ENCODE measurements at regions not wholly inside any gene's neighbourhood (a gene's known extent, or its start where the extent isn't known, plus 50 kb on each side); places are given as distances from the start of the nearest gene placed in this dataset.

DNA sequence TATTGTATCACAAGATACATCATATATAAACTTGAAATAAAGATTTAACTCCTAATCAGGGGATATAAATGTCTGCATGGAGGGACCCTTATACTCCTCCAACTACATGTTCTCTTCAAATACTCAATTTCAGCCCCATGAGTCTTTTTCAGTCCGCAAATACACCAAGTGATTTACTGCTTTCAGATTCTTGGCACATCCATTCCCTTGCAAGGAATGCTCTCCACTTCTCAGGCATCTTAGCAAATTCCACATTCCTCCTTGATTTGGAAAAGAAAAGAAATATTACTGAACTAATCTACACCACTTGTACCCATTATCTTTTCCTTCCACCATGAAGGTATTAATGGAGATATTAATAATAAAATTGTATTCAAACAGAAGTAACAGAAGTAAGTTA lies 999.4 kb upstream of the GJE1 start:
- Histone ChIP-seq H3K27me3 (ENCODE audit: low read depth, low read length) (no peaks in the 10 kb centered on the region), H3K27ac (ENCODE audit: low read length) (no peak overlapping the region), H3K36me3 (ENCODE audit: control insufficient read depth in 1 of 2, insufficient read depth in 2 of 2, low read length in 2 of 2) (no peaks in the 10 kb centered on the region), H3K4me3 (ENCODE audit: low read depth in 1 of 2, low read length in 2 of 2) (no peak overlapping the region), H3K9me3 (ENCODE audit: control insufficient read depth in 1 of 2, low read length in 2 of 2) (no peaks in the 10 kb centered on the region), H3K4me1 (ENCODE audit: control insufficient read depth in 1 of 2, insufficient read depth in 2 of 2, low read length in 2 of 2) (no peaks in the 10 kb centered on the region)

- Histone ChIP-seq H3K27ac (ENCODE audit: low read length) (no peak overlapping the region), H3K27me3 (ENCODE audit: low read depth, low read length) (no peaks in the 10 kb centered on the region), H3K4me3 (ENCODE audit: low read depth in 1 of 2, low read length in 2 of 2) (no peak overlapping the region), H3K9me3 (ENCODE audit: control insufficient read depth in 1 of 2, low read length in 2 of 2) (no peaks in the 10 kb centered on the region), H3K36me3 (ENCODE audit: control insufficient read depth in 1 of 2, insufficient read depth in 2 of 2, low read length in 2 of 2) (no peaks in the 10 kb centered on the region), H3K4me1 (ENCODE audit: control insufficient read depth in 1 of 2, insufficient read depth in 2 of 2, low read length in 2 of 2) (no peaks in the 10 kb centered on the region)
Observed at GRCh38 chr6:141131616-141132015, 1001.1 kb upstream of the GJE1 start.

DNA sequence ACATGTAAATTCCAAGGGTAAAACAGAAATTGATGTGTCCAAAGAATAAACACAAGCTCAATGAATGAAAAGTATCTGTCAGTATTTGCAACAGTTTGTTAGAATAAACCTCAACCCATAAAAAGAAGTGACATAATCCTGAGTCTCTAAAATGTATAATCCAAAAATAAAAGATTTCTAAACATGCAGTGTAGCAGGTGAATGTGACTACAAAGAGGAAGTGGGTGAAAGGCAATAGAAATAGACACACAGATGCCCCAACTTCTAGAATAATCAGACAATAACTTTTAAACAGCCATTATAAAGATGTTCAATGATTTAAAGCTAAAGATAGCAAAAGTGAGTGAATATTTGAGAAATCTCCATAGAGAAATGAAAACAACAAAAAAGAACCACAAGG lies 1009.2 kb upstream of the GJE1 start:
- H3K36me3 ChIP-seq (ENCODE audit: control insufficient read depth in 1 of 2, insufficient read depth in 2 of 2, low read length in 2 of 2), result no peaks in the 10 kb centered on the region
- no peaks in the 10 kb centered on the region for H3K4me1 ChIP-seq (ENCODE audit: control insufficient read depth in 1 of 2, insufficient read depth in 2 of 2, low read length in 2 of 2)
- H3K27ac ChIP-seq (ENCODE audit: low read length), result no peak overlapping the region
- no peaks in the 10 kb centered on the region for H3K9me3 ChIP-seq (ENCODE audit: control insufficient read depth in 1 of 2, low read length in 2 of 2)
- H3K27me3 ChIP-seq (ENCODE audit: low read depth, low read length), result no peaks in the 10 kb centered on the region
- no peak overlapping the region for H3K4me3 ChIP-seq (ENCODE audit: low read depth in 1 of 2, low read length in 2 of 2)

DNA sequence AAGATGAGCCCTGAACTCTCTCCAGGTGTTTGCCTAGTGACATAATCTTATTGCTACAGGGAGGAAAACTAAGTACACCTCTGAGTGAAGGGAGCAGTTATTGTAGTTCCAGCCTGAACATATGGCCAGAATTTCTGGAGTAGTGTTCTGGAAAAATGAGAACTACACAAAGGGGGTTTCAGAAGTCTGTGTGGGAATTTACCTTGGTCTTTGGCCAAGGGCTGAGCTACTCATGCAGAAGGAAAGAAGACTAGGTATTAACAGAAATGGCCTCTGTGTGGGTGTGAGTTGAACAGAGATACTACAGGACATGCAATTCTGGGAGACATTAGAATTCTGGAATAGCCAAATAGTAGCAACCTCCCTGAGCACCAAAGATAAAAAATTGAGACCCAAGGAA lies 1009.7 kb upstream of the GJE1 start:
- H3K9me3 ChIP-seq (ENCODE audit: control insufficient read depth in 1 of 2, low read length in 2 of 2), result no peaks in the 10 kb centered on the region
- no peaks in the 10 kb centered on the region for H3K36me3 ChIP-seq (ENCODE audit: control insufficient read depth in 1 of 2, insufficient read depth in 2 of 2, low read length in 2 of 2)
- no peak overlapping the region for H3K27ac ChIP-seq (ENCODE audit: low read length)
- H3K4me3 ChIP-seq (ENCODE audit: low read depth in 1 of 2, low read length in 2 of 2), result no peak overlapping the region
- no peaks in the 10 kb centered on the region for H3K4me1 ChIP-seq (ENCODE audit: control insufficient read depth in 1 of 2, insufficient read depth in 2 of 2, low read length in 2 of 2)
- no peaks in the 10 kb centered on the region for H3K27me3 ChIP-seq (ENCODE audit: low read depth, low read length)

DNA sequence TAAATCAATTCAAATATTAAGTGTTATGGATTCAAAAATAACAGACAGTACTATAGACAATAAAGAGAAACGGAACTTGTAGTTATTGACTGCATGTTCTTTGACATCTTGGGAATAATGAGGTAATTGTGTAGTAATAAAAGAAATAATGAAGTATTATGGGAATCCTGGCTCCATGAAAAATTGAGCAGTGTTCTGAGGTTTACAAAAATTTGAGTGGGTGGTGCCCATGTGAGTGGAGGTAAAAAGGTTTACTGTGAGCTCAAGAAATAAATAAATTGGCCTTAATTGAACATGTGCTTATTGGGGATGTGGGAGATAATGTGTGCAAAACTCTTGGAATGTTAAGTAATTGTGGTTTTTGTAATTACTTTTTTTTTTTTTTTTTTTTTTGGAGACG lies 1013.7 kb upstream of the GJE1 start:
- H3K4me3 ChIP-seq (ENCODE audit: low read depth in 1 of 2, low read length in 2 of 2), result no peak overlapping the region
- no peaks in the 10 kb centered on the region for H3K9me3 ChIP-seq (ENCODE audit: control insufficient read depth in 1 of 2, low read length in 2 of 2)
- H3K4me1 ChIP-seq (ENCODE audit: control insufficient read depth in 1 of 2, insufficient read depth in 2 of 2, low read length in 2 of 2), result no peaks in the 10 kb centered on the region

DNA sequence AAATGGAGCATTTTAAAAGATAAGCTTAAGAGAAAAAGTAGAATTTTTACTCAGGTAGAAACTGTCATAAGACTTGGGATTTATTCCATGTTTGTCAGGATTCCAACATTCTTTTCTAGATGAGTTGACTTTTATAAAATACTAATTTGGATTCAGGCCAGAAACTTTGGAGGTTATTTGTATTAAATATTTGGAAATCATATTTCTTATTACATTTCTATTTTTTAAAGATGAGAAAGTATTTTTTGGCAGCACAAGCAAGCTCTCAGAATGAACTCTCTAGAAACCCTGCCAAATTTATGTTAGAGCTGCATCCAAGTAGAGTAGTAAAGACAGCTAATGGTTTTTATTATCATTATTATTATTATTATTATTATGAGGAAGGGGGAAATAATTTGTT lies 1014.9 kb upstream of the GJE1 start:
- H3K4me3 ChIP-seq (ENCODE audit: low read depth in 1 of 2, low read length in 2 of 2), result no peak overlapping the region
- no peaks in the 10 kb centered on the region for H3K9me3 ChIP-seq (ENCODE audit: control insufficient read depth in 1 of 2, low read length in 2 of 2)
- H3K4me1 ChIP-seq (ENCODE audit: control insufficient read depth in 1 of 2, insufficient read depth in 2 of 2, low read length in 2 of 2), result no peaks in the 10 kb centered on the region
- H3K27me3 ChIP-seq (ENCODE audit: low read depth, low read length), result no peaks in the 10 kb centered on the region
- H3K36me3 ChIP-seq (ENCODE audit: control insufficient read depth in 1 of 2, insufficient read depth in 2 of 2, low read length in 2 of 2), result no peaks in the 10 kb centered on the region
- no peak overlapping the region for H3K27ac ChIP-seq (ENCODE audit: low read length)

More for the DNA sequence above, 1013.7 kb upstream of the GJE1 start:
- Histone ChIP-seq H3K36me3 (ENCODE audit: control insufficient read depth in 1 of 2, insufficient read depth in 2 of 2, low read length in 2 of 2) (no peaks in the 10 kb centered on the region), H3K27ac (ENCODE audit: low read length) (no peak overlapping the region), H3K27me3 (ENCODE audit: low read depth, low read length) (no peaks in the 10 kb centered on the region)

- no peaks in the 10 kb centered on the region for H3K36me3 ChIP-seq (ENCODE audit: control insufficient read depth in 1 of 2, insufficient read depth in 2 of 2, low read length in 2 of 2)
- H3K27me3 ChIP-seq (ENCODE audit: low read depth, low read length), result no peaks in the 10 kb centered on the region
- no peak overlapping the region for H3K27ac ChIP-seq (ENCODE audit: low read length)
Observed at GRCh38 chr6:141110481-141110880, 1022.2 kb upstream of the GJE1 start.

GRCh38 chr6:141107591-141108160 lies 1025.0 kb upstream of the GJE1 start:
- H3K4me1 ChIP-seq (ENCODE audit: control insufficient read depth in 1 of 2, insufficient read depth in 2 of 2, low read length in 2 of 2), result no peaks in the 10 kb centered on the region
- no peaks in the 10 kb centered on the region for H3K27me3 ChIP-seq (ENCODE audit: low read depth, low read length)
- H3K36me3 ChIP-seq (ENCODE audit: control insufficient read depth in 1 of 2, insufficient read depth in 2 of 2, low read length in 2 of 2), result no peaks in the 10 kb centered on the region
- no peak overlapping the region for H3K27ac ChIP-seq (ENCODE audit: low read length)
- peaks cover 0 to 4% of the 10 kb centered on the region in 2 donors for H3K9me3 ChIP-seq (ENCODE audit: control insufficient read depth in 1 of 2, low read length in 2 of 2)
- H3K4me3 ChIP-seq (ENCODE audit: low read depth in 1 of 2, low read length in 2 of 2), result no peak overlapping the region

More at GRCh38 chr6:141110481-141110880, 1022.2 kb upstream of the GJE1 start:
- Histone ChIP-seq H3K4me1 (ENCODE audit: control insufficient read depth in 1 of 2, insufficient read depth in 2 of 2, low read length in 2 of 2) (no peaks in the 10 kb centered on the region), H3K9me3 (ENCODE audit: control insufficient read depth in 1 of 2, low read length in 2 of 2) (no peaks in the 10 kb centered on the region), H3K4me3 (ENCODE audit: low read depth in 1 of 2, low read length in 2 of 2) (no peak overlapping the region)

GRCh38 chr6:141105481-141105880 lies 1027.2 kb upstream of the GJE1 start:
- no peaks in the 10 kb centered on the region for H3K36me3 ChIP-seq (ENCODE audit: control insufficient read depth in 1 of 2, insufficient read depth in 2 of 2, low read length in 2 of 2)
- no peak overlapping the region for H3K4me3 ChIP-seq (ENCODE audit: low read depth in 1 of 2, low read length in 2 of 2)
- H3K4me1 ChIP-seq (ENCODE audit: control insufficient read depth in 1 of 2, insufficient read depth in 2 of 2, low read length in 2 of 2), result no peaks in the 10 kb centered on the region
- H3K27ac ChIP-seq (ENCODE audit: low read length), result no peak overlapping the region
- no peaks in the 10 kb centered on the region for H3K27me3 ChIP-seq (ENCODE audit: low read depth, low read length)
- H3K9me3 ChIP-seq (ENCODE audit: control insufficient read depth in 1 of 2, low read length in 2 of 2), result peaks cover 0 to 4% of the 10 kb centered on the region in 2 donors

- H3K27ac ChIP-seq (ENCODE audit: low read length), result no peak overlapping the region
- no peaks in the 10 kb centered on the region for H3K4me1 ChIP-seq (ENCODE audit: control insufficient read depth in 1 of 2, insufficient read depth in 2 of 2, low read length in 2 of 2)
- H3K27me3 ChIP-seq (ENCODE audit: low read depth, low read length), result no peaks in the 10 kb centered on the region
- H3K36me3 ChIP-seq (ENCODE audit: control insufficient read depth in 1 of 2, insufficient read depth in 2 of 2, low read length in 2 of 2), result no peaks in the 10 kb centered on the region
- peaks cover 0 to 4% of the 10 kb centered on the region in 2 donors for H3K9me3 ChIP-seq (ENCODE audit: control insufficient read depth in 1 of 2, low read length in 2 of 2)
- H3K4me3 ChIP-seq (ENCODE audit: low read depth in 1 of 2, low read length in 2 of 2), result no peak overlapping the region
Observed at GRCh38 chr6:141103246-141103645, 1029.5 kb upstream of the GJE1 start.

DNA sequence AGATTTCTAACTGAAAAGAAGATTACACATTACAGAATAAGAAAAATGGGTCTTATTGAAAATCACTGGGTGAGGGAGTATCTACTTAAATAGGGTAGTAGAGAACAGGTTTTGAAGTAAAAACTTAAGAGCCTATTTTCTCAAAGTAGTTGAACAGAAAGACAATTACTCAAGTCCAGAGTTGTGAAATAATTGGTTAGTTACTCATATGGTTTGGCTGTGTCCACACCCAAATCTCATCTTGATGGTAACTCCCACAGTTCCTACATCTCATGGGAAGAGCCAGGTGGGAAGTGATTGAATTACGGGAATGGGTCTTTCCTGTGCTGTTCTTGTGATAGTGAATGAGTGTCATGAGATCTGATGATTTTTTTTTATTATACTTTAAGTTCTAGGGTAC lies 1035.3 kb upstream of the GJE1 start:
- no peaks in the 10 kb centered on the region for H3K4me1 ChIP-seq (ENCODE audit: control insufficient read depth in 1 of 2, insufficient read depth in 2 of 2, low read length in 2 of 2)
- no peaks in the 10 kb centered on the region for H3K27me3 ChIP-seq (ENCODE audit: low read depth, low read length)
- H3K27ac ChIP-seq (ENCODE audit: low read length), result no peak overlapping the region
- no peaks in the 10 kb centered on the region for H3K36me3 ChIP-seq (ENCODE audit: control insufficient read depth in 1 of 2, insufficient read depth in 2 of 2, low read length in 2 of 2)
- no peak overlapping the region for H3K4me3 ChIP-seq (ENCODE audit: low read depth in 1 of 2, low read length in 2 of 2)
- peaks cover 3 to 5% of the 10 kb centered on the region in 2 donors for H3K9me3 ChIP-seq (ENCODE audit: control insufficient read depth in 1 of 2, low read length in 2 of 2)

DNA sequence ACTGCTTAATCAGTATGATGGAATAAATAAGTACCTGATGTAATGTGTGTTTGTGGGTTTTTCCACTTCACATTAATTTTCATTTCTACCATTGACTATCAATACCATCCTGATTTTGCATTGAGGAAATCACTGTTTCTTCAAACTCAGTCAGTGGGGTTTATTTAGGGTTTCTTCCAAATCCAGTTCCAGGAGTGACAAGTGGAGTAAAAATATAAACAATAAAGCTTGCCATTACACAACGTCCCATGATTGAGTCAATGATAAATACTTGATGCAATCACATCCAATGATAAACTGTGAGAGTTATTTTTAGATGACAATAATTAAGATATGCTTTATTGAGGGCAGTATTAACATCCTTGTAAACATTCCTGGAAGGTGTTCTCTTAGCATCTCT lies 1037.4 kb upstream of the GJE1 start:
- no peaks in the 10 kb centered on the region for H3K36me3 ChIP-seq (ENCODE audit: control insufficient read depth in 1 of 2, insufficient read depth in 2 of 2, low read length in 2 of 2)
- no peaks in the 10 kb centered on the region for H3K27me3 ChIP-seq (ENCODE audit: low read depth, low read length)
- no peak overlapping the region for H3K27ac ChIP-seq (ENCODE audit: low read length)
- no peaks in the 10 kb centered on the region for H3K4me1 ChIP-seq (ENCODE audit: control insufficient read depth in 1 of 2, insufficient read depth in 2 of 2, low read length in 2 of 2)
- no peak overlapping the region for H3K4me3 ChIP-seq (ENCODE audit: low read depth in 1 of 2, low read length in 2 of 2)
- peaks cover 3 to 5% of the 10 kb centered on the region in 2 donors for H3K9me3 ChIP-seq (ENCODE audit: control insufficient read depth in 1 of 2, low read length in 2 of 2)
